Coronary artery (tissue), 2 donors: ENCODE measurements at regions not wholly inside any gene's neighbourhood (a gene's known extent, or its start where the extent isn't known, plus 50 kb on each side); places are given as distances from the start of the nearest gene placed in this dataset.
A peak's percentile ranks its signal among the peaks of the same experiment; 100 is the strongest.

ENCODE experiments used
- DNase-seq: peaks from one replicate; pipeline ENCODE4 v3.0.0-alpha.2; 2017; ENCODE audit warnings: low spot score
- H3K27ac ChIP-seq, 2 donors: fragments of 200-600 bp; sonication (generic); one replicate each; pipeline ENCODE4 v1.5.1; 2016 to 2019
- H3K4me3 ChIP-seq: fragments of 200-600 bp; sonication (generic); 2 replicates; pipeline ENCODE4 v1.5.1; 2016; ENCODE audit warnings: mild to moderate bottlenecking, moderate library complexity
- TF ChIP-seq, protein P1 (sequence below): fragments of 200-600 bp; sonication (generic); IDR thresholded peaks from one replicate; pipeline ENCODE4 v1.5.1; 2019; ENCODE audit warnings: antibody characterized with exemption

DNA sequence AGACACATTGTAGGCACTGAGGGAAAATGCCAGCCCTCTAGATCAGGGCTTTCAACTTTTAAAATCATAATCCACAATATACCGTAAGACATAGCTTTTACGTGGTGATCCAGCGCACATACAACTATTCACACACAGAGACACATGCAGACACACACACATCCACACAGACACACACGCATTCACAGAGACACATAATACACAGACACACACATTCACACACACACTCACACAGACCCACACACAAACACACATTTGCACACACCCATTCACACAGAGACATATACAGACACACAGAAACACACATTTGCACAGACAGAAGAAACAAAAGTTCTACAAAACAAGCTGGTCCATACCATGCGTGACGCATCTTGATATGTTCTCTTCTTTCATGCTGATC lies 244.5 kb downstream of the RHOU start:
- peak; percentile 5 for DNase-seq
- TF ChIP-seq, protein P1, sequence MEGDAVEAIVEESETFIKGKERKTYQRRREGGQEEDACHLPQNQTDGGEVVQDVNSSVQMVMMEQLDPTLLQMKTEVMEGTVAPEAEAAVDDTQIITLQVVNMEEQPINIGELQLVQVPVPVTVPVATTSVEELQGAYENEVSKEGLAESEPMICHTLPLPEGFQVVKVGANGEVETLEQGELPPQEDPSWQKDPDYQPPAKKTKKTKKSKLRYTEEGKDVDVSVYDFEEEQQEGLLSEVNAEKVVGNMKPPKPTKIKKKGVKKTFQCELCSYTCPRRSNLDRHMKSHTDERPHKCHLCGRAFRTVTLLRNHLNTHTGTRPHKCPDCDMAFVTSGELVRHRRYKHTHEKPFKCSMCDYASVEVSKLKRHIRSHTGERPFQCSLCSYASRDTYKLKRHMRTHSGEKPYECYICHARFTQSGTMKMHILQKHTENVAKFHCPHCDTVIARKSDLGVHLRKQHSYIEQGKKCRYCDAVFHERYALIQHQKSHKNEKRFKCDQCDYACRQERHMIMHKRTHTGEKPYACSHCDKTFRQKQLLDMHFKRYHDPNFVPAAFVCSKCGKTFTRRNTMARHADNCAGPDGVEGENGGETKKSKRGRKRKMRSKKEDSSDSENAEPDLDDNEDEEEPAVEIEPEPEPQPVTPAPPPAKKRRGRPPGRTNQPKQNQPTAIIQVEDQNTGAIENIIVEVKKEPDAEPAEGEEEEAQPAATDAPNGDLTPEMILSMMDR: no peak
- H3K27ac ChIP-seq: no peak overlapping the region
- no peak overlapping the region for H3K4me3 ChIP-seq

DNA sequence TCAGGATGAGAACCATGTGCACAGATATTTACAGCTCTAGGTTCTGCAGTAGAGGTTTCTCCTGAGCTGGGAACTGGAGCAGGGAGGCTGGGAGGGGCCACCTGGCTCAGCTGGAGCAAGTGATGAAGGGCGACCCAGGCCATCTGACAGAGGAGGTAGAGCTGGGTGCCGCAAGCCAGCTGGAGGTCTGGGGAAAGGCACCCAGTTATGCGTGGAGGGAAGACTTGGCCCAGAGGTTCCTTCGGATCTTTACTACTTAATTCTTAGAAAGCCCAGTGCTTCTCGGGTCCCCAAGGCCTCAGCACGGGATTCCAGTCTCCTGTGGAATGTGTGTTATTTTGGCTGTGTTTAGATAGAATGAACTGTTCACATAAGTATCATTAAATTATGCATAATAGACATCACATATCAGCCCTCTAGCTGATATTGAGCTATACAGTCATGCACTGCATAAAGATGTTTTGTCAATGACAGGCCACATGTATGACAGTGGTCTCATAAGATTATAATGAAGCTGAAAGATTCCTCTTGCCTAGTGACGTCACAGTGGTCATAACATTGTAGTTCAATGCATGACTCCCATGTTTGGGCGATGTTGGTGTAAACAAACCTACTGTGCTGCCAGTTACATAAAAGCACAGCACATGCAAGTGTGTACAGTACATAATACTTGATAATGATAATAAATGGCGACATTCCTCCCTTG lies 245.1 kb downstream of the RHOU start:
- DNase-seq: peak; percentile 28
- TF ChIP-seq, protein P1: no peak
- H3K4me3 ChIP-seq: no peak overlapping the region
- H3K27ac ChIP-seq: no peak overlapping the region

DNA sequence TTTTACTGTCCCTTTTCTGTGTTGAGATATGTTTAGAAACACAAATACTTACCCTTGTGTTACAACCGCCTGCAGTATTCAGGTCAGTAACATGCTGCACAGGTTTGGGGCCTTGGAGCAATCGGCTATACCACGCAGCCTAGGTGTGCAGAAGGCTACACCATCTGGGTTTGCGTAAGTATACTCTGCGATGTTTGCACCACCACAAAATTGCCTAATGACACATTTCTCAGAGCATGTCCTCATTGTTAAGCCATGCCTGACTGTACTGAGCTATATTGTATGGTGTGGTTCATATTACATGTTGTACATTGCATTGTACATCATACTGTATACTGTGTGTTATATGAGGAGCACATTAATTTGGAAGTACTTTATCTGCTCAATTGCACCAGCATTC lies 247.4 kb downstream of the RHOU start:
- no peak overlapping the region for H3K4me3 ChIP-seq

DNA sequence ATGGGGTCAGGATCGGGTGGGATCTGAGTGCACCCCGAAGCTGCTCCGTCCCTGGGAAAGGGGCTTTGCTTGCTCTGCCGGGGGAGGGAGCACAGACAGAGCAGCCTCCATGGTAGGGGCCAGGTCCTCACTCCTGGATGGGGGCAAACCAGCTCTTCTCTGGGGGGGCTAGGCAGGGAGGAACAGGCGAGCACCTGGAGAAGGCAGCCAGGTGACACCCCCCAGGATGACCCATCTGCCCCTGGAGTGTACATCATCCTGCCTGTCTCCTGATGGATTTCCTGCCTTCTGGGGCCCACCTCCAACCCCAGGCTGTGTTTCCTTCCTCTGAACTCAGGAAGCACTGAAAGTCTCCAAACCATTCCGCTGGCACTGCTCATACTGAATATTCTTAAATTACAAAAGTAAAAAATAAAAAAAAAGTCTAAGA lies 248.0 kb downstream of the RHOU start:
- peak; percentile 69 for DNase-seq
- no peak overlapping the region for H3K4me3 ChIP-seq
- peak overlapping the region in 1 of 2 donors; percentile 4 for H3K27ac ChIP-seq
- TF ChIP-seq, protein P1: no peak

More for the DNA sequence above, 247.4 kb downstream of the RHOU start:
- H3K27ac ChIP-seq: no peak overlapping the region
- TF ChIP-seq, protein P1: no peak
- peak; percentile 49 for DNase-seq

DNA sequence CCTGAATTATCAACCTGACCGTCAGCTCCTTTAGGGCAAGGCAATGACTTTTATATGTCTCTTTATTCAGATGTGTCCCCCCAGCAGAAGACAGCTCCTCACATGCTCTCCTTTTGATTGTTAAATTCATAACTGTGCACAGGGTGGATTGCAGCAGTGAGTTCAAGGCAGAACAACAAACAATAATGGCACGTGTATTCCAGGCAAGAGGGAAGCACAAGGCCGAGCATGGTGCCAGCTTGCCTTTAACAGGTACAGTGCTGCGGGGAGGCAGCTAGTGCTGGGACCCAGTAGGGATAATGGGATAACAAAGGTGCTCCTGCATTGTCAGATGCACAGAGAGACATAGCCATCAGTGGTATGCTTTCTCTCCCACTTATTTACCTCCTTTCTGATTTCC lies 248.4 kb downstream of the RHOU start:
- Histone ChIP-seq H3K27ac (no peak overlapping the region), H3K4me3 (no peak overlapping the region)
- TF ChIP-seq, protein P1: no peak
- peak; percentile 33 for DNase-seq

DNA sequence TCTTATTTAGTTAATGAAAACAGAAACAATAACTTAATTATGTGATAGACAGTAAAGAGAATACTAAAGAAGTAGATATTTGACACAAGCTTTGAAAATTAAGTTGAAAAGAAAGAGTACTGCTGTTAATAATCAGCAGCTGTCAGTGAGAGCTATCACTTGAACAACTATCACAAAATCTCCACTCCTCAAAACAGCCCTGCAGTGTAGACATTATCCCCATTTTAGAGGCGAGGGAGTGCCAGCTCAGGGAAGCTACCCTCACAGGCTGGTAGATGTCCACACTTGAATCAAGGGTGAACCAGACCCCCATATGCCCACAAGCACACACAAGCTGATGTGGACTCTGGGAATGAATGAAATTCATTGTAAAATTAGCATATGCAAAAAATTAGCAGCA lies 248.8 kb downstream of the RHOU start:
- H3K4me3 ChIP-seq: no peak overlapping the region
- no peak for DNase-seq

More for the DNA sequence above, 248.8 kb downstream of the RHOU start:
- no peak overlapping the region for H3K27ac ChIP-seq
- TF ChIP-seq, protein P1: no peak
